ENCODE measurements at regions not wholly inside any gene's neighbourhood (a gene's known extent, or its start where the extent isn't known, plus 50 kb on each side); places are given as distances from the start of the nearest gene placed in this dataset.

- no peak for TF ChIP-seq CTCF (IDR thresholded peaks at IDR 0.05)
- TF ChIP-seq NR3C1 (IDR thresholded peaks at IDR 0.05) = no peak
- TF ChIP-seq NPAS2 (CRISPR knock-in tag; IDR thresholded peaks at IDR 0.05; ENCODE audit: borderline replicate concordance) = no peak
- no peak for TF ChIP-seq ELK1 (IDR thresholded peaks at IDR 0.05; ENCODE audit: low read depth, low read length)
- no peak for TF ChIP-seq MYC (IDR thresholded peaks at IDR 0.05; ENCODE audit: borderline replicate concordance, low read length)
These were observed 579.7 kb upstream of the ZNF608 start for GRCh38 chr5:125326150-125326510.
